ENCODE measurements at regions not wholly inside any gene's neighbourhood (a gene's known extent, or its start where the extent isn't known, plus 50 kb on each side); places are given as distances from the start of the nearest gene placed in this dataset.
"Not testable (repeated sequence)": the region's sequence is repeated elsewhere in the genome, so short reads cannot be mapped to it uniquely, and the experiment has no call there.

DNA sequence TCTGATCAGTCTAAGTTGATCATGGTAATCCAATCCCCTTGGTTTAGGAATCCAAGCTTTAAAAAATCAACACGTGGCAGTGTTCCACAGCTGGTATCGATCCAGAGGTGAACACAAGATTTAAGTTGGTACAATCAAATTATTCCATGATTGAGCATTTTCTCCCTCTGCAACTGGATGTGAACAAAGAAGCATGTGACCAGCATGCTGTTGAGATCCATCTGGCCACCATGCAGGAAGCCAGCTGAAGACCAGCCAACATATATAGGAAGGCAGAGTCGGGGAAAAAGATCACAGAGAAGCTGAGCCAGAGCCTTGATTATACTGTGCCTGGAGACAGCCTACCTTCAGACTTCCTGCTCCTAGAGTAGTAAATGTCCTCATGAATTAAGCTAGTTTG is 158.3 kb downstream of the SEC23A start:
- H3K4me1 Mint-ChIP-seq (ENCODE audit: low read depth, unreplicated experiment) = no peaks in the 10 kb centered on the region
- Histone ChIP-seq H3K27ac (ENCODE audit: low read depth, low read length) (no peak overlapping the region), H4K20me1 (ENCODE audit: insufficient read depth, low read length) (no peaks in the 10 kb centered on the region), H3K4me1 (ENCODE audit: insufficient read depth, low read length) (peaks cover 6% of the 10 kb centered on the region), H3K9me3 (ENCODE audit: insufficient read depth, low read depth, low read length) (no peaks in the 10 kb centered on the region), H3K4me3 (ENCODE audit: insufficient read depth, low read depth, low read length) (no peak overlapping the region), H3K36me3 (ENCODE audit: insufficient read depth, low read length) (no peaks in the 10 kb centered on the region), H3K4me2 (ENCODE audit: low read length) (no peak overlapping the region), H3K9ac (ENCODE audit: low read length) (no peak overlapping the region), H2AFZ (ENCODE audit: low read depth, low read length) (no peak overlapping the region), H3K27me3 (ENCODE audit: insufficient read depth, low read length) (no peaks in the 10 kb centered on the region), H3K79me2 (ENCODE audit: insufficient read depth, low read length) (no peaks in the 10 kb centered on the region)
- H3K9me3 Mint-ChIP-seq (ENCODE audit: unreplicated experiment) = no peaks in the 10 kb centered on the region
- no peak overlapping the region for H3K4me3 Mint-ChIP-seq (ENCODE audit: unreplicated experiment)
- H3K36me3 Mint-ChIP-seq (ENCODE audit: low read depth, unreplicated experiment) = no peaks in the 10 kb centered on the region
- DNase-seq (ENCODE audit: low read depth) (no peak), FAIRE-seq (no peak)
- H3K27me3 Mint-ChIP-seq (ENCODE audit: low read depth, unreplicated experiment) = no peaks in the 10 kb centered on the region
- no peak overlapping the region for H3K27ac Mint-ChIP-seq (ENCODE audit: unreplicated experiment)
- TF ChIP-seq EZH2 (IDR thresholded peaks at IDR 0.05; ENCODE audit: insufficient read depth, low read length) = no peak
- TF ChIP-seq, protein P1, sequence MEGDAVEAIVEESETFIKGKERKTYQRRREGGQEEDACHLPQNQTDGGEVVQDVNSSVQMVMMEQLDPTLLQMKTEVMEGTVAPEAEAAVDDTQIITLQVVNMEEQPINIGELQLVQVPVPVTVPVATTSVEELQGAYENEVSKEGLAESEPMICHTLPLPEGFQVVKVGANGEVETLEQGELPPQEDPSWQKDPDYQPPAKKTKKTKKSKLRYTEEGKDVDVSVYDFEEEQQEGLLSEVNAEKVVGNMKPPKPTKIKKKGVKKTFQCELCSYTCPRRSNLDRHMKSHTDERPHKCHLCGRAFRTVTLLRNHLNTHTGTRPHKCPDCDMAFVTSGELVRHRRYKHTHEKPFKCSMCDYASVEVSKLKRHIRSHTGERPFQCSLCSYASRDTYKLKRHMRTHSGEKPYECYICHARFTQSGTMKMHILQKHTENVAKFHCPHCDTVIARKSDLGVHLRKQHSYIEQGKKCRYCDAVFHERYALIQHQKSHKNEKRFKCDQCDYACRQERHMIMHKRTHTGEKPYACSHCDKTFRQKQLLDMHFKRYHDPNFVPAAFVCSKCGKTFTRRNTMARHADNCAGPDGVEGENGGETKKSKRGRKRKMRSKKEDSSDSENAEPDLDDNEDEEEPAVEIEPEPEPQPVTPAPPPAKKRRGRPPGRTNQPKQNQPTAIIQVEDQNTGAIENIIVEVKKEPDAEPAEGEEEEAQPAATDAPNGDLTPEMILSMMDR (IDR thresholded peaks at IDR 0.05; ENCODE audit: insufficient read depth, low read depth, low read length) = no peak

DNA sequence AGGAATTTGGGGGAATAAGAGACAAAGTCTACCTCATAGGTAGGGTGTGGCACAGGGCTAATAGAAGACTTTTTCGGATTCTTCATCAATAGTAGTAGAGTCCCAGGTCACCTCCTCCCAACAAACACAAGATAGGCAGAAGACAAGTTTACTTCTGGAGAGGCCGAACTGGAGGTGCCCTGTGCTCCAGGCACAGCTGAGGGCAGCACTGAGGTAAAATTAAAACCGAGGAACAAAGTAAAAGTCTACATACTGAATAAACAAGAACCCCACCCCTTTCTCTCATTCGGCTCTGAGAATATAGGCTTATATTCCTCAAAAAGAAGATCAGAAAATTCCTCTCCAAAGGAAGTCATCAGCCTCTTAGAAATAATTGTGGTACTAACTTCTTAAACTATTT is 161.5 kb downstream of the SEC23A start:
- Histone ChIP-seq H3K27me3 (ENCODE audit: insufficient read depth, low read length) (no peaks in the 10 kb centered on the region), H3K4me2 (ENCODE audit: low read length) (no peak overlapping the region), H3K27ac (ENCODE audit: low read depth, low read length) (no peak overlapping the region), H3K4me1 (ENCODE audit: insufficient read depth, low read length) (no peaks in the 10 kb centered on the region), H3K9me3 (ENCODE audit: insufficient read depth, low read depth, low read length) (no peaks in the 10 kb centered on the region), H4K20me1 (ENCODE audit: insufficient read depth, low read length) (no peaks in the 10 kb centered on the region), H3K4me3 (ENCODE audit: insufficient read depth, low read depth, low read length) (no peak overlapping the region), H3K36me3 (ENCODE audit: insufficient read depth, low read length) (no peaks in the 10 kb centered on the region), H3K79me2 (ENCODE audit: insufficient read depth, low read length) (no peaks in the 10 kb centered on the region), H3K9ac (ENCODE audit: low read length) (no peak overlapping the region), H2AFZ (ENCODE audit: low read depth, low read length) (no peak overlapping the region)
- no peak overlapping the region for H3K27ac Mint-ChIP-seq (ENCODE audit: unreplicated experiment)
- H3K4me3 Mint-ChIP-seq (ENCODE audit: unreplicated experiment) = no peak overlapping the region
- no peak for TF ChIP-seq EZH2 (IDR thresholded peaks at IDR 0.05; ENCODE audit: insufficient read depth, low read length)
- TF ChIP-seq, protein P1 (IDR thresholded peaks at IDR 0.05; ENCODE audit: insufficient read depth, low read depth, low read length) = no peak
- peaks cover 2% of the 10 kb centered on the region for H3K36me3 Mint-ChIP-seq (ENCODE audit: low read depth, unreplicated experiment)
- no peak for FAIRE-seq
- peaks cover 4% of the 10 kb centered on the region for H3K9me3 Mint-ChIP-seq (ENCODE audit: unreplicated experiment)
- no peak for DNase-seq (ENCODE audit: low read depth)
- H3K27me3 Mint-ChIP-seq (ENCODE audit: low read depth, unreplicated experiment) = no peaks in the 10 kb centered on the region
- no peaks in the 10 kb centered on the region for H3K4me1 Mint-ChIP-seq (ENCODE audit: low read depth, unreplicated experiment)

DNA sequence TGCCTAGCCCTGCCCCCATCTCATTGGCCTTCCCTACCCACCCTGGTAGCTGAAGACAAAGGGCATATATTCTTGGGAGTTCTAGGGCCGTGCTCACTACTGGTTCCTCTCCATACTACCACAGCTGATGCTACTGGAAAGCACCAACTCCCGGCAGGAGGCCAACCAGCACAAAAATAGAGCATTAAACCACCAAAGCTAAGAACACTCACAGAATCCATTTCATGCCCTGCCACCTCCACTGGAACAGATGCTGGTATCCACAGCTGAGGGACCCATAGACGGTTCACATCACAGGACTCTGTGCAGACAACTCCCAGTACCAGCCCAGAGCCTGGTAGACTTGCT is 170.4 kb downstream of the SEC23A start:
- H3K27ac Mint-ChIP-seq (ENCODE audit: unreplicated experiment); DNase-seq (ENCODE audit: low read depth); H3K4me2 ChIP-seq (ENCODE audit: low read length); H3K4me3 Mint-ChIP-seq (ENCODE audit: unreplicated experiment); H2AFZ ChIP-seq (ENCODE audit: low read depth, low read length); H3K9me3 Mint-ChIP-seq (ENCODE audit: unreplicated experiment); H3K36me3 Mint-ChIP-seq (ENCODE audit: low read depth, unreplicated experiment); H3K4me3 ChIP-seq (ENCODE audit: insufficient read depth, low read depth, low read length); H3K36me3 ChIP-seq (ENCODE audit: insufficient read depth, low read length); H3K27me3 Mint-ChIP-seq (ENCODE audit: low read depth, unreplicated experiment); H3K27me3 ChIP-seq (ENCODE audit: insufficient read depth, low read length); H3K4me1 Mint-ChIP-seq (ENCODE audit: low read depth, unreplicated experiment); H3K4me1 ChIP-seq (ENCODE audit: insufficient read depth, low read length); H3K79me2 ChIP-seq (ENCODE audit: insufficient read depth, low read length); H4K20me1 ChIP-seq (ENCODE audit: insufficient read depth, low read length); H3K9ac ChIP-seq (ENCODE audit: low read length); FAIRE-seq; H3K27ac ChIP-seq (ENCODE audit: low read depth, low read length); H3K9me3 ChIP-seq (ENCODE audit: insufficient read depth, low read depth, low read length): not testable (repeated sequence)
